HG03354 (cell line): ENCODE measurements at regions not wholly inside any gene's neighbourhood (a gene's known extent, or its start where the extent isn't known, plus 50 kb on each side); places are given as distances from the start of the nearest gene placed in this dataset.

ENCODE experiments used
- ATAC-seq: cut with Tn5 transposase; IDR thresholded peaks from one replicate; pipeline ENCODE4 v1.9.1; 2021; ENCODE audit warnings: mild to moderate bottlenecking; ENCODE audit not compliant: unreplicated experiment, poor library complexity, severe bottlenecking

DNA sequence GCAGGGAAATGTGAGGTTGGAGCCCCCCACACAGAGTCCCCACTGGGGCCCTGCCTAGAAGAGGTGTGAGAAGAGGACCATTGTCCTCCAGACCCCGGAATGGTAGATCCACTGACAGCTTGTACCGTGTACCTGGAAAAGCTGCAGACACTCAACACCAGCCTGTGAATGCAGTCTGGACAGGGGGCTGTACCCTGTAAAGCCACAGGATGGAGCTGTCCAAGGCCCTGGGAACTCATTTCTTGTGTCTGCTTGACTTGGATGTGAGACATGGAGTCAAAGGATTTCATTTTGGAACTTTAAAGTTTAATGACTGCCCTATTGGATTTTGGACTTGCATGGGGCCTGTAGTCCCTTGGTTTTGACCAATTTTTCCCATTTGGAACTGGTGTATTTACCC, 535.0 kb upstream of the MEF2C start:
- ATAC-seq: no peak

DNA sequence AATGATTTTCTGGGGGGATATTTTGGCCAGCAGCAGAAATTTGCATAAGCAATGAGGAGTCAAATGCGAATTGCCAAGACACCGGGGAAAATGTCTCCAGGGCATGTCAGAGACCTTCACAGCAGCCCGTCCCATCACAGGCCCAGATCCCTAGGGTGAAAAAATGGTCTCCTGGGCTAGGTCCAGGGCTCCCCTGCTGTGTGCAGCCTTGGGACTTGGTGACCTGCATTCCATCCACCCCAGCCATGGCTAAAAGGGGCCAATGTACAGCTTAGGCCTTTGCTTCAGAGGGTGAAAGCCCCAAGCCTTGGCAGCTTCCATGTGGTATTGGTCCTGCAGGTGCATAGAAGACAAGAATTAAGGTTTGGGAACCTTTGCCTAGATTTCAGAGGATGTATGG, 534.5 kb upstream of the MEF2C start:
- ATAC-seq: no peak

DNA sequence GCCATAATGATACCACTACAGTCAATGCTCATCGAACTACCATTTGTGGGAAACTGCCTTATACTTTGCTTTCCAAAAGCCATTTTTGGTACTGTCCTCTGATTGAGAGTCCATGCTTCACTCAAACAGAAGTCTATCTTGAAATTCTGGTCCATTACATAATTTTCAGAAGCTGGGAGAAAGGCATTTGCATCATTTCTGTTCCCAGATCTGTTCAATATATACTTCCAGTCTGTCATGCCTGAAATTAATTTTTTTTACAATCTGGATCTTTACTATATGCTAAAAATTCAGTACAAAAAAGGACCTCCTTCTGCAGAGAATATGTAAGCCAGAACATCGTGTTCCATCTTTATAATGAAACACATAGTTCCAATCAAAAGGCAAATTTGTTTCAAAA, 528.9 kb upstream of the MEF2C start:
- ATAC-seq: no peak

DNA sequence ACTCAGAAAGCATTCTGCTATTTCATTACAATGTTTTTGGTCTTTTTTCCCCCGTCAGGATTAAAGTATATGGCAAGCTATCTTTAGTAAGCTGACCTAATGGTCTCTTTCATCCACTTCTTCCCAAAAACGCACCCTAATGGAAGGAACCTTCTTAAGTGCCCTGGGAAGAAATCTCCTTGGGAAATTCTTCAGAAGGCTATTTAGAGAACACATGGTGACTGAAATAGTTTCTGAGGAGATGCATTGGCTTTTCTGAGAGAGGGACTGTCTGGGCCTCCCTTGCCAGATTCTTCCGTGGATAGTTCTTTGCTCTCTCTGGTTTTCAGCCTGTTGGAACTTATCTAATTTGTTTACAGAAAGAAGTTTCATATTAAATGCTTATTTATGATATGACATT, 524.1 kb upstream of the MEF2C start:
- no peak for ATAC-seq

DNA sequence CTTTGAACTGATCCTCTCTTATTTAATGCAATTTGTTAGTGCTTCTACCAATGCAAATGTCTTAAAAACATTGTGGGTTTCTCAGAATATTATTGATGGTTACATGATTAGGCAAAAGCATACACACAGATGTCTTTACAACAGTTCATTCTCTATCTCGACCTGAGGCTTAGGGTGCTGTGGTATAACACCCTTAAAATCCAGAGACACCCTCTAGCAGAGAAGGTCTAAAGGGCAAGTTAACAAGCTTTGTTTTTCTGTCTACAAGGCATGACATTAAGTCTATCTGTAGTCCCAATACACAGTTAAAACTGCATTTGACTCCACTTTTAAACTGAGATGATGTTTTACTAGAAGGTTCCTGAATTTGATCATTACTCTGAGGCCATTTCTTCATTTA, 518.7 kb upstream of the MEF2C start:
- ATAC-seq: no peak

DNA sequence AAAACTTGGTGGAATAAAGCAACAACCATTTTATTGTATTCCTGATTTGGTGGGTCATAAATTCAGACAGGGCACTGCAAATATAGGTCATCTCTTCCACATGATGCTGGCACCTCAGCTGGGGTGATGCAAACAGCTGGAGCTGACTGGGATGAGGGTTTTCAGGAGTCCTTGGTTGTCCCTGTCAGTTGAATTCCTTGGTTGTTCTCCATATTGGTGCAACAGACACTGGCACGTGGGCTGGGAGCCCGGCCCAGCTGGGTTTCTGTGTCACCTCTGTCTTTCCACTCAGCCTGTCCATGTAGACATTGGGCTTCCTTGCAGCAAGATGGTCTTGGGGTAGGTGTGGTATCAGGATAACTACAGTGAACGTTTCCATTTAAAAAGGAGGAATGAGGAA, 518.0 kb upstream of the MEF2C start:
- no peak for ATAC-seq

DNA sequence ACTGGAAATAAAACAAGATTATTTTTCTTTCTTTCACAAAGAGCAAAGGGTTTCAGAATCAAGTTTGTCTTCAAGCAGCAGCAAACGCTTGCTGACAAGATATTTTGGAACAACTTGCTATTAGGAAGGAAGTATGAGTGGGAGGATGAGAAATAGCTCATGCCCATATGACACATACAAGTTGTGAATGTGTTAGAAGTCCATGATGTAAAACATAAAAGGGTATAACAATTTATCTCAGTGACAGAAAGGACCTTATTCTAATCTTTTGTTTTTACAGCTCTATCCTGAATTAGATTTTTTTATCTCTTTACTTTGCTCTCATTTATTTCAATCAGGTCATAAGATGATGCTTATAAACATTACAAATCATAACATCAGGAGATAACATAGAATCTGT, 516.6 kb upstream of the MEF2C start:
- ATAC-seq: no peak

DNA sequence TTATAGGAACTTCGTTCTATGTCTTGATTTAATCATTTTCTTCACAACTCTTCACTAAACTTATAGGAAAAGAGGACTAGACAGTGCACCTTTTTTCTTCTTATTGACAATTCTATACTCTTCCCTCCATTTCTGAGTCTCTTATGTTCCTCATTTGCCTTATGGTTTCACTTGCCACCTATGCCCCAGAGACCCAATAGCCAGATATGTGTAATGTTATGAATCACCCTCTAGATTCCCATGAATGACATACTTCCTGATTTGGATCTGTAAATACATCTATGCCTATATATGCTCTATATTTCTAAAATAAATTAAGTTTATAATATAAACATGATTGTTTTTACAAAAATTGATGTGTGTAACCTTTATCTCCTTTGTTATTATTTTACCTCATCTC, 514.1 kb upstream of the MEF2C start:
- peak; percentile 86 for ATAC-seq

DNA sequence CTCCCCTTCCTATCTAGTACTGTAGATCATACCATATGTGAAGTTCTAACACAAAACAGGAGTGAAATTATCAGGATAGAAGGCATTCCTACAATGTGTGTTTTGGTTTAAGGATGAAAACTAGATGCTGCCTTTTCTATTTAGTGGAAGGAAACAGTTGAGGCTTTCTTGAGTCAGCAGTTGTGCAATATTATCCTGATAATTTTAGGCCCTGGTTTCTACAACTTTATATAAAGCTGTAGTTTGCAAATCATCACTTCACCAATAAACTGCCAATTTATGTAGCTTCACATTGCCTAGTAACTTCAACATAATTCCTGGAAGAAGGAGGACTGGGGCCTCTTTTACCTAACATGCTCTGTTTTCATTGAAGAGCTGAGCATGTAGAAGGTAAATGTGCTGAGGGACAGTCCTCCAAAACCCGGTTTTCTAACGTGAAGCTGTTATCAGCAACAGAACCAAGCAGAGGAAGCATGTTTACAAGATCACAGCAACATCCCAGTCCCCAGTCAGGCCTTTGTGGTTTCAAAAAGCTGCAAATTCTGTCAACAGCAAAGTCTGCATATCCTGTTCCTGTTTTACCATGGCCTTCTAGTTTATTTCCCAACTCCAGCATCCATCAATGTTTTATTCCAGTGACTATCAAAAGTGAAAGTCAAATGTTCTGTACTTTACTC, 513.4 kb upstream of the MEF2C start:
- peak; percentile 77 for ATAC-seq

DNA sequence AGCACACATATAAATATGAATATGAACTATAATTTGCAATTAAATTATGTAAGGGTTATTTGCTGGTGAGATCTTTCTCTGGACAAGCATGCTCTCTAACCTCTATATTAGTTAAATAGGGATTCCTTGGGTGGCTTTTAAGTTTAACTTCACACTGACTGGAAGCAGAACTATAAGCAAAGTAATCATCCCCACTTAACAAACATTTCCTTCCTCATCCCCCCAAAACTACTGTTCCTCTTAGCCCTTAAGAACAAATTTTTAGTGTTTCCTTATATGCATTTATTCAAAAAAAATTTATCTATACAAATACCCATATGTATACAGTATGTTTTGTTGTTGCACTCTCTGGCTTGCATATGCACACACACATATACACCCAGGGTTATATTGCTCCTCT, 512.1 kb upstream of the MEF2C start:
- no peak for ATAC-seq

DNA sequence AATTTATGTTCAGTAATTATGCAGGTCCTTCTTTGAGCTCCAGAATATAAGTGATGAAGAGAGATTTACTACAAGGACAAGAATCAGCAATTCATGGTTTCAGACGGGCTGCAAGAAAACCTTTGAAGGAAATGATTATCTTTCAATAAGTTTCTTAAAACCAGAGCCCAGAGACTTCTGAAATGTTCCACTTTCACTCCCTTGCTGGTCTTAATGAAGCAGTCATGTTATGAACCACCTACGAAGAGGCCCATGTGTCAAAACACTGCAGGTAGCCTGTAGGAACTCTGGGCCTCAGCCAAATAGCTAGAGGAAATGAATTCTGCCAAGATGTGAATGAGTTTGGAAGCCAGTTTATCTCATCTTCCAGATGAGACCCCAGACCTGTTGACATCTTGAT, 505.9 kb upstream of the MEF2C start:
- no peak for ATAC-seq

DNA sequence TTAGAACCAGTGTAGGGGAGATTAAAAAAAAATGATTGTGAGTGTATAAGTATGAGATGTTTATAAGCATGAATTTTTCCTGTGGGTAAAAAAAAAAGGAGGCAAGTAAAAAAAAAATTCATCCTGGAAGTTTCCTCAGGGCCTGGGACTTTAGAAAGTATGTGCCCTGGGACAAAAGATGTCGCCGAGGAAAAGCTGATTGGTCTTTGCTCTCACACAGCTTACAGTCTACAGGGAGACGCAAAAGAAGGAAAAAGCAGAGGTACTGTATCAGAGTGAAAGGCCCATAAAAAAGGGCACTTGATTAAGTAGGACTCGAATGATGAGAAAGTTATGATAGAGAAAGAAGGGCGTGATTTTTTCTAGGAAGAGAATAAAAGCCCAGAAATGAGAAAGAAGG, 501.4 kb upstream of the MEF2C start:
- ATAC-seq: no peak

DNA sequence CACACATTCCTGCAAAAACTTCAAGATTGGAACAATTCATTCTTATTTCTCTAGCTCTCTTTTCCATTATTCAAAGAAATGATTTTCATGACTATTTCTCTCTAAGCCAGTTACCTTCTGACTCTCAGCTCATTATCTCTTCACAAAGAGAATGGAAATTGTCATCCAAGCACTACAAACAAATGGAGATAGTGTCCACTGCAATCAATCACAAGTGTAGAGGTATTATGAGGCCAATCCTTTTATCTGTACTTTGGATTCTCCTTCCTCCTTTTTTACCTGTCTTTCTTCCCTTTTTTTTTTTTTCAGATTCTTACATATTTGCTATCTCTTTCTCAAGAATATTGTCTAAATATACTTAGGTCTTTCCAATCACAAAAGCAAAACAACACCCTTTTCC, 497.7 kb upstream of the MEF2C start:
- ATAC-seq: no peak

DNA sequence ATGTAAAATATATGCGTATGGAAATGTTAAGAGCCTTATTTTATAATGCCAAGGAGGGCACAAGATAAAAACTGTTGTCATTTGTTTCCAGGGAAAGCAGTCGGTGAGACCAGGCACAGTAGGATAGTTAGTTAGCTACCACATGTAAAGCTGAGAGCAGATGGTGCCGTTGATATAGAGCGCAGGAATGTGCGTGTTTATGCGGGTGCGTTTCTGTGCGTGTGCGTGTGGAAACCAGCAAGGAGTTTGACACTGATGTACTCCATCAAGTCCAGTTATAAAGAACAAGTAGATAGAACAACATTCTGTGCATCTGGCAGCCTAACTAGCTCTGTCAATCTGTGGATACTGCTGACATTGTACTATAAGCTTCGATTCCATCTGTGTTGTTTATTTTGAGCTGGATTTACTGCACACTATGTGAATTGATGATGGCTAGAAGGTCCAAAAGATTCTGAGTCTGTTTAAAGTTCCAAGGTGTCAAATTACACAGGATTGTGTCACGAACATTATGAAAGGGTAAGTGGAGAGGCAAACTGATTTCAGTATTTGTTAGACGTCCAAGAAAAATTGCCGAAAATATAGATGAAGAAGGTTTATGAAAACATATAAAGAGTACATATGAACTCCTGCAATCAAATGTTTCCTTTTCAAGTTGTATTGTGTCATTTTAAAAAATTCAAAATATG, 494.9 kb upstream of the MEF2C start:
- ATAC-seq: no peak

DNA sequence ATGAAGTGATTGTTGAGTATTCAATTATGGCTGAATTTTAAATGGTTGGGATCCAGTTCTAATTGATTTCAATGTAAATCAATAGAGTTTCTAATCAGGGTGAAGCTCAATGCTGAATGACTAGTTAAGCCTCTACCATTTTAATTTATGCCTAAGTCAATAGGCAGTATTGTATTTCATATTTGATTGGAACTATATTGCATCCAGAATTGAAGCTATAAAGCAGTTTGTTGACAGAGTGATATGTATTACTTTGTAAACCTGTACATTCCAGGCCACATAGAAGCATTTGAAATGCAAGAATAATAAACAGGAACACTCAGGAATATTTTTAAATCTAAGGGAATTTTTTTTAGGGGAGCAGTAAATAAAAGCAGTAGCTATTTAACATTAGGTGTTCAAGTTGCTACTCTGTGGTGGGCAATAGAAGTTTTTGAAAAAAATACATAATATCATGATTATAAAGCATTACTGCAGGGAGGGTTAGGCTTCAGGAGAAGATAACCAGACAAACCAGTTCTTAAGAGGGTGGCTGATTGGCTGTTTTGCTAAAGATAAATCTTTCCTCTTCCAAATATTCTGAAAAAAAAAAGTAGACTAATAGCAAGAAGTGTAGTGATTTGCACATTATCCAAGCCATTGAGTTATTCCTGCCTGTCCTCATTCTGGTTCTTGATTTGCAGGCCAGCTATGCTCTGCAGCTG, 492.0 kb upstream of the MEF2C start:
- no peak for ATAC-seq

DNA sequence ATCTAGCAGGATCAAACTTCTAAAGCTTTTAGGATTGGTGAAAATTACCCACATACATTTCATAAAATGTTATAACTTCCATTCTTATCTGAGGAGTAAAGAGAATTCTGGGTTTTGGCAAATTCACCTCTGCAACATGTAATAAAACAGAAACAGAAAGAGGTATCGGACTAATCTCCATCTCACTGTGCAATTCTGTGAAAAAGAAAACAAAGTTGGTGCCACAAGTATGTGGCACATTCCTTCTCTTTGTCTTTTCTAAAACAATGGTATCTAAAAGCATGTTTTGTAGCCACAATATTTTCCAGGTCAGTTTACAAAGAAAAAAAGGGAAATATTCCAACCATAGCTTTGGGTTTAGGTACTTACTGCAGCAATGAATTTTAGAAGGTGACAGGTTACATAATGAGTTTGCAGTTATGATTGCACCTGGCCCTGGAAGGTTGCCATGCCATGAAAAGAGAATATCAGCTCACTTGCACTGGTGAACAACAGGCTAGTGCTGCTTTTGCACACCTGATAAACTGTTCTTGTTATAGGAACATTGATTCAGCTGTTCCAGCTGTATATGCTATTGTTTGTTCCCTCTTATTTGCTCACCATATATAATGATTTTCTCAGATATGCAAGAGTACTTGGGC, 491.3 kb upstream of the MEF2C start:
- no peak for ATAC-seq

DNA sequence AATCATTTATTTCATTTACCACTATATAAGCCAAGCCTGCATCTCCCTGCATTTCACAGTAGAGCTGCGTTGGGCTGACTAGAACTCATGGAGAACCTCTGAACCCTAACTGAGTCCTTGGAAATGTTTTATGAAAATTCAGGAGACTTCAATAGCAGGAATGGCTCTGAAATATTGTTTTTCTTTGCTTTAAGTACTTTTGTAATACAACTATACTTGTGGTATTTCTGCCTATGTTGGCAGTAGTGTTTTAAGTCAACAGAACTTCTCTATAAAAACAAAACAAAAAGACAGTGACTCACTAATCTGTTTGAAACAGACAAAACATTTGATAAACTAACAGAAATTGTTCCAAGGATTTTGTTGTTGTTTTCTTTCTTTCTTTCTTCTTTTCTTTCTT, 489.2 kb upstream of the MEF2C start:
- no peak for ATAC-seq

DNA sequence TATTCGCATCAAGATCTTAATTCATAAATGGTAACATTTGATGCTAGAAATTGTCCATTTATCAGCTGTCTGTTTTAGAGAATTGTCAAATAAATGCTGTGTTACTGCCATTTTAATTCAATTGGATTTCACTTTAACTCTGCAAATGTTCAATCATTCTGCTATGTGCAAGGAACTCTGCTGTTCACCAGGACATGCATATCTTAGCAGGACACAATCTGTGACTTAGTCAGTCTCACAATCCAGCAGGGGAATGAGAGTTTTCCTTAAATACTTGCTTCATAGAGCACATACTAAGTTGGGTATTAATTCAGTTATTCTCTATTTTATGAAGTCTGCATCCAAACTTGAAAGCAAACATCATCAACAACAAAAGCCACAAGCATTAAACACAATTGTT, 488.7 kb upstream of the MEF2C start:
- no peak for ATAC-seq

DNA sequence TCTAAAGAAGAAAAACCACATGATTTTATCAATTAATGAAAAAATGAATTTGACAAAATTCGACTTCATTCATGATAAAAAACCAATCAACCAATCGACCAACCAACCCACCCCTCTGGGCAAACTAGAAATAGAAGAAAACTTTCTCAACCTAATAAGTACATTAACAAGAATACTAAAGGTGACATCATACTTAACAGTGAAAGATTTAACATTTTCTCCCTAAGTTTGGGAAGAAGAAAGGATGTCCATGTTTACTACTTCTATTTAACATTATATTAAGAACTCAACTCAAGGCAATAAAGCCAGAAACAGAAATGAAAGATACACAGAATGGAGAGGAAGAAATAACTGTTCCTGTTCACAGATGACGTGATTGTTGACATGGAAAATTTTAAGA, 476.1 kb upstream of the MEF2C start:
- ATAC-seq: no peak

DNA sequence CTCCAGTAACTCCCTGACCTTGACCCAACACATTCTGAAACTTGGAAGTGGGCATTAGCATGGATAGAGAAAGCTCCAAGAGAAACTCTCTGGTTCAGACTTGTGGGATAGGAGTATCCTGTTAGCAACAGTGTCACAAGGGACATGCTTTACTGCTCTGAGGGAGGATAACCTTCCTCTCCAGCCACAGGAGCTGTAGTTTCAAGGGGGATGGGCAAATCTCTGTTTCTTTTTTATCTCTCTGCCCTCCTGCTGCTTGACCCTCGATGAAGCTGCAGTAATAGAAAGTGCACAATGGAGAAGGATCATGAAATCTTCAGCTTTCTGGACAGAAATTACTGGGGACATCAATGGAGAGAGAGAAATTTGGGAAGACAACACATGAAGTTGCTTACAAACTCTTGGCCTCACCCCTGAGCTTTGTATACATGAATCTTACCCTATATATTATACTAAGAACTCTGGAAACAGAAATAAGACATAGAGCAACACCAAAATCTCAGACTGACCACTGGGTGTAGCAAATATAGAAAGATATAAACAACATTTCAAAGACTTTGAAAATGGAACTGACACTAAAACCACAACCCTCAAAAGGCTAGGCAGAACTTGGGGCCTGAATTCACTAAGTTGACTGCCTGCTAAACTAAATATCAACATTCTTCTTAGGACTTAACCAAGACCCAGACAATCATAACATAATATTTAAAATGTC, 471.0 kb upstream of the MEF2C start:
- ATAC-seq: peak; percentile 64
